22Rv1 (cell line): ENCODE measurements at regions not wholly inside any gene's neighbourhood (a gene's known extent, or its start where the extent isn't known, plus 50 kb on each side); places are given as distances from the start of the nearest gene placed in this dataset.
"Not testable (repeated sequence)": the region's sequence is repeated elsewhere in the genome, so short reads cannot be mapped to it uniquely, and the experiment has no call there.

Source experiments
- H3K27ac ChIP-seq: fragments of 450-650 bp; 2 replicates; pipeline ENCODE4 v1.5.1; 2017
- ZFX ChIP-seq: fragments of 450-650 bp; IDR thresholded peaks from 2 replicates; pipeline ENCODE4 v1.6.1; 2017; ENCODE audit warnings: antibody characterized with exemption, borderline replicate concordance
- TF ChIP-seq, protein P1 (sequence below): fragments of 450-650 bp; IDR thresholded peaks from 2 replicates; pipeline ENCODE4 v1.5.1; 2017; ENCODE audit warnings: mild to moderate bottlenecking

DNA sequence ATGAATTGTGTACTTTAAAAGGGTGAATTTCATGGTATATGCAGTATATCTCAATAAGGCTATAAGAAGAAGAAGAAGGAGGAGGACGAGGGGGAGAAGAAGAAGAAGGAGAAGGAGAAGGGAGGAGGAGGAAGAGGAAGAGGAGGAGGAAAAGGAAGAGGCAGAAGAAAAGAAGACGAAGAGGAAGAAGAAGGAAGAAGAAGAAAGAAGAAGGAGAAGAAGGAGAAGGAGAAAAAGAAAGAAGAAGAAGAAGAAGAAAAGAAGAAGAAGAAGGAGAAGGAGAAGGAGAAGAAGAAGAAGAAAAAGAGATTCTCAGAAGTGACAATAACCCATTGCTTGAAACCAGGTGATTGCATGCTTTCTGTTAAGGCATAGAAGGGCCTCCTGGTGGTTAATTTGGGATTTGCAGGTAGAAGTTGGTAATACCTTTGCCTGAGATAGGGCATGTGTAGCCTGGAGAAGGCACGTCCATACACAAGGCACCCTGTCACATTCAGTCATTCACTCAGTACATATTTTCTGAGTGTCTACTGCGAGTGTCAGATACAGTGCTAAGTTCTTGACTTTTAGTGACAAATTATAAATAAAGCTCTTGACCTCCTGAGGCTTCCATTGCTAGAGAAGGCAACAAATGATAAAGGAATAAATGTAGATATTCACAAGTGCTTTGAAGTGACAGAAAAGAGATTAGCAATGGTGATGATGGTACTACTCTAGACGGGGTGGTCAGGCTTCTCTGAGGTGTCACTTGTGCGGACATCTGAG, 231.3 kb downstream of the NPR3 start:
- TF ChIP-seq ZFX = no peak
- TF ChIP-seq, protein P1, sequence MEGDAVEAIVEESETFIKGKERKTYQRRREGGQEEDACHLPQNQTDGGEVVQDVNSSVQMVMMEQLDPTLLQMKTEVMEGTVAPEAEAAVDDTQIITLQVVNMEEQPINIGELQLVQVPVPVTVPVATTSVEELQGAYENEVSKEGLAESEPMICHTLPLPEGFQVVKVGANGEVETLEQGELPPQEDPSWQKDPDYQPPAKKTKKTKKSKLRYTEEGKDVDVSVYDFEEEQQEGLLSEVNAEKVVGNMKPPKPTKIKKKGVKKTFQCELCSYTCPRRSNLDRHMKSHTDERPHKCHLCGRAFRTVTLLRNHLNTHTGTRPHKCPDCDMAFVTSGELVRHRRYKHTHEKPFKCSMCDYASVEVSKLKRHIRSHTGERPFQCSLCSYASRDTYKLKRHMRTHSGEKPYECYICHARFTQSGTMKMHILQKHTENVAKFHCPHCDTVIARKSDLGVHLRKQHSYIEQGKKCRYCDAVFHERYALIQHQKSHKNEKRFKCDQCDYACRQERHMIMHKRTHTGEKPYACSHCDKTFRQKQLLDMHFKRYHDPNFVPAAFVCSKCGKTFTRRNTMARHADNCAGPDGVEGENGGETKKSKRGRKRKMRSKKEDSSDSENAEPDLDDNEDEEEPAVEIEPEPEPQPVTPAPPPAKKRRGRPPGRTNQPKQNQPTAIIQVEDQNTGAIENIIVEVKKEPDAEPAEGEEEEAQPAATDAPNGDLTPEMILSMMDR = peak; percentile 73
- no peak overlapping the region for H3K27ac ChIP-seq

GRCh38 chr5:32949286-32949970, 238.3 kb downstream of the NPR3 start:
- H3K27ac ChIP-seq = no peak overlapping the region
- TF ChIP-seq ZFX = no peak
- TF ChIP-seq, protein P1 = no peak

GRCh38 chr5:32951003-32951402, 239.9 kb downstream of the NPR3 start:
- no peak for TF ChIP-seq ZFX
- TF ChIP-seq, protein P1 = no peak

DNA sequence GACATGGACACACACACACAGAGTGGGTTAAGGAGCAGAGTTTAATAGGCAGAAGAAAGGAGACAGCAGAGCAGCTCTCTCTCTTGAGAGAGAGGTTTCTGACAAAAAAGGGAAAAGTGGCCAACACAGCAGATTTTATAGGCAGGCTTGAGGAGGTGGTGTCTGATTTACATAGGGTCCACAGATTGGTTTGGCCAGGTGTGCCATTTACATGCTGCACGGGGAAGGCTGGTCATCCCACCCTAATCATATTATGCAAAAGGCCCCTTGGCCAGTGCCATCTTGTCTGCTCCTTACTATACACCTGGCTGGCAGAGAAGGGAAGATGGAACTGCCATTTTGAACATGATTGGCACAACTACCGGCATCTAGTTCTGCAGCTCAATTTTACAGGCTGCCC, 240.8 kb downstream of the NPR3 start:
- TF ChIP-seq ZFX = no peak
- TF ChIP-seq, protein P1 = no peak
- no peak overlapping the region for H3K27ac ChIP-seq

More at GRCh38 chr5:32951003-32951402, 239.9 kb downstream of the NPR3 start:
- no peak overlapping the region for H3K27ac ChIP-seq

- not testable (repeated sequence) for H3K27ac ChIP-seq
Measured at GRCh38 chr5:32952421-32952820, 241.3 kb downstream of the NPR3 start.

- TF ChIP-seq, protein P1 = no peak
- no peak for TF ChIP-seq ZFX
- H3K27ac ChIP-seq = no peak overlapping the region
Measured at GRCh38 chr5:32953694-32954093, 242.6 kb downstream of the NPR3 start.

- no peak for TF ChIP-seq ZFX
- TF ChIP-seq, protein P1 = no peak
- H3K27ac ChIP-seq = no peak overlapping the region
Measured at GRCh38 chr5:32955814-32956213, 244.7 kb downstream of the NPR3 start.
